ENCODE measurements at regions not wholly inside any gene's neighbourhood (a gene's known extent, or its start where the extent isn't known, plus 50 kb on each side); places are given as distances from the start of the nearest gene placed in this dataset.
"Not testable (repeated sequence)": the region's sequence is repeated elsewhere in the genome, so short reads cannot be mapped to it uniquely, and the experiment has no call there.

DNA sequence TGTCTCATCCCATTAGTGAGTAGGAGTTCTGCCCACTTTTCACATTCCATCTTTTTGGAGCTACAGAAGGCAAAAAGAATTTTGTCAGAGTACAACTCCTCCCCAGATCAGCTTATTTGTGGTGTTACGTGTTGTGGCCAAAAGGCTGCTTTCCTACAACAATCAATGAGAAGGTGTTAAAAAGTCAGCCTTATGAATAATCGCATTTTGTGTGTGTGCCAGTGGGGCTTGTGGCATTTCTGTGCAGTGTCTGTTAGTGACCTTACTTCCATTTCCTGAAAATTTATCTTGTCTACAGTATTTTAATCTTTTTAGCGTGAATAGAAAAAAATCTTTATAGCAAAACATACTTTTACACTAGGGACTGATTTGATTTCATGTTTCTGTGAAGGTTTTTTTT lies 458.3 kb upstream of the LCORL start:
- no peak for DNase-seq

GRCh38 chr4:18463987-18464559 lies 442.5 kb upstream of the LCORL start:
- DNase-seq, result no peak

- no peak for DNase-seq
These were observed 436.9 kb upstream of the LCORL start for GRCh38 chr4:18458465-18458864.

GRCh38 chr4:18454349-18454748 lies 432.8 kb upstream of the LCORL start:
- no peak for DNase-seq

DNA sequence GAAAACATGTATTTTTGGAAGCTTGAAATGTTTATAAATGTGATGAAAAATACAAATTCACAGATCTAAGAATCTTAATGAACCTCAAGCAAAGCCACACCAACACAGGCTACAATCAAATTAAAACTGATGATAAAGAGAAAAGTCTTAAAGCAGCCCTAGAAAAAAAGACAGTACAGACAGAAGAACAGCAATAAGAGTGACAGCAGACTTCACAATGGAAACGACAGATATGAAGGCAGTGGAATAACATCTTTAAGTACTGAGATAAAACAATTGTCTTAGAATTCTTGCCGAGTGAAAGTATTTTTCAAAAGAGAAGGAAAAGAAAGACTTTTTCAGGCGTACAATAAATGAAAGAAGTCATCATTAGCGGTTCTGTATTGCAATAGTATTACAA lies 423.6 kb upstream of the LCORL start:
- DNase-seq, result no peak

DNA sequence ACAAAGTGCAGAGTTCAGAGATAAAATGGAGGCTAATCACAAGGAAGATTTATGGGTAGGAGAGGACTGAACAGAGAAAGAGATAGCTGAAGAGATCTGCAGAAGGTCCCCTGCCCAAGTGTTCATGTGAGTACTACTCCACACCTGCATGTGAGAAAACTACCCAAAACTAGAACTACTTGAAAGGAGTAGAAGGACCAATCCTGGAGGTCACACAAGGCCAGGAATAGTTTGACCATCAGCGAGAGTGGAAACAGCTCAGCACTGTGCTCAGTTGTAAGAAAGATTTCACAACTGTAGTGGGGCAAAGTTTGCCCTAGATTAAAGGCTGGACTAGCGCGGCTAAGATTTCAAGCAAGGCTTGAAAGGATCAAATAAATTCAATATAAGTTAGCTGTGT lies 422.7 kb upstream of the LCORL start:
- DNase-seq, result no peak

DNA sequence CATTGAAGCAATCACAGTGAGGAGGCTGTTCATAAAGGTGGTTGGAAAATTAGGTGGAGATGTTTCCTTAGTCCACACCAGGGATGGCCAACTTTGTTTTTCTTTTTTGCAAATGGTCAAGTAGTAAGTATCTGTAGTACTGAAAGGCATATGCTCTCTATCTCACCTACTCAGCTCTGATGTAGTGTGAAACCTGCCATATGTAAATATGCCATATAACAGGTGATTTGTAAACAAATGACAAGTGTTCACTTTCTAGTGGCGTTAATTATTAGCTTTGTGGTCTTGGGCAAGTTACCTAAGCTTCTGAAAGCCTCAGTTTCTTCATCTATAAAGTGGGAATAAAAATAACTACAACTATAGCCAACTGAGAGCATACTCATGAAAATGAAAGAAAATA lies 421.4 kb upstream of the LCORL start:
- no peak for DNase-seq

GRCh38 chr4:18441676-18442075 lies 420.1 kb upstream of the LCORL start:
- DNase-seq, result no peak

- DNase-seq, result no peak
These were observed 419.6 kb upstream of the LCORL start for GRCh38 chr4:18441203-18441590.

GRCh38 chr4:18440527-18441202 lies 419.1 kb upstream of the LCORL start:
- no peak for DNase-seq

GRCh38 chr4:18439311-18439710 lies 417.8 kb upstream of the LCORL start:
- DNase-seq, result no peak

DNA sequence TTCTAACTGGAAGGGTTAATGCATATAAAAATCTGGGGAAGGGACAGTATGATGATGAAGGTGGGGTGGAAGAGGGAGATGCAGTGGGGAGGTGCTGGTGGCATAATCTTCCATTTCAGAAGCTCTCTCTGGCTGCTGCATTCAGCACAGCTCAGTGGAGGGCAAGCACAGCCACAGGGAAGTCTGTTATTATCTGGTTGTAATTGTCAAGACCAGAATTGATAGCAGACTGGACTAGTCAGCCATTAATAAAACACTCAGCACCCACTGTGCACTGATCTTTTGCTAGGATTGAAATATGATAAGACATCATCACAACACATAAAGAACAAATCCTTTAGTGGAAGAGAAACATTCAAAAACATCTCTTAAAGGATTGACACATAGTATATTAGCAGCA lies 414.2 kb upstream of the LCORL start:
- DNase-seq, result no peak

DNA sequence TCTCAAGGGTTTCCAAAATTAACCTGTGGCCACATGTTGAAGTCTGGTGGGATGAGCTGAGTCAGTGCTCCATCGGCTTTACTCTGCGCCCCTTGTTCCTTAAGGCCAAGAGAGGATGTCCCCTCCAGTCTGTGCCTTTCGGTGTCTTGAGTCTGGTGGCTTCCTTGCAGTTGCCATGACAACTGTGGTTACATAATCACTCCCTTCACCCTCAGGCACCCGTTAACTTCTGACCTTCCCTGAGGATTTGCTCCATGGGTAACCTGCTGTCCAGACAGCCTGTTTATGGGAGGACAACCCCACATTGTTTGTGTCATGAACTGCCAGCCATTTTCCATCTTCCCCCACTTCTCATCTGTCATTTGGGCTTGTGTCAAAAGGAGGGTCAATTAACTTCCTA lies 401.1 kb upstream of the LCORL start:
- no peak for DNase-seq

DNA sequence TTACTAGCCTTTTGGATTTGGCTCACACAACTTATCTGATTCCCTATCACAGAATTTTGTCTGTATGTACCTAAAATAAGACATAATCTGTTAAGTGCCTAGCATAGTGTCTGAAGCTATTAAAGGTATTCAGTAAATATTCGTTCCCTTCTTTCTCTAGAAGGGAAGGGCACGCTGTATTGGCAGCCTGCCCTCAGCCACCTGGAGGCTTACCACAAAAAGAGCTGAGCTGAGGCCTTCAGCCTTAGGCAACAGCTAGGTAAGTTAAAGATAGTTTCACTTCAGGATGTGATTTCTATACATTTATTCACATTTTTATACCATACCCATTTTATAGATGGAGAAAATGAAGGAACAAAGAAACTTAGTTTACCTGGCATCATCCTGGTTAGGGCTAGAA lies 400.0 kb upstream of the LCORL start:
- no peak for DNase-seq

- no peak for DNase-seq
These were observed 398.2 kb upstream of the LCORL start for GRCh38 chr4:18419780-18420179.

DNA sequence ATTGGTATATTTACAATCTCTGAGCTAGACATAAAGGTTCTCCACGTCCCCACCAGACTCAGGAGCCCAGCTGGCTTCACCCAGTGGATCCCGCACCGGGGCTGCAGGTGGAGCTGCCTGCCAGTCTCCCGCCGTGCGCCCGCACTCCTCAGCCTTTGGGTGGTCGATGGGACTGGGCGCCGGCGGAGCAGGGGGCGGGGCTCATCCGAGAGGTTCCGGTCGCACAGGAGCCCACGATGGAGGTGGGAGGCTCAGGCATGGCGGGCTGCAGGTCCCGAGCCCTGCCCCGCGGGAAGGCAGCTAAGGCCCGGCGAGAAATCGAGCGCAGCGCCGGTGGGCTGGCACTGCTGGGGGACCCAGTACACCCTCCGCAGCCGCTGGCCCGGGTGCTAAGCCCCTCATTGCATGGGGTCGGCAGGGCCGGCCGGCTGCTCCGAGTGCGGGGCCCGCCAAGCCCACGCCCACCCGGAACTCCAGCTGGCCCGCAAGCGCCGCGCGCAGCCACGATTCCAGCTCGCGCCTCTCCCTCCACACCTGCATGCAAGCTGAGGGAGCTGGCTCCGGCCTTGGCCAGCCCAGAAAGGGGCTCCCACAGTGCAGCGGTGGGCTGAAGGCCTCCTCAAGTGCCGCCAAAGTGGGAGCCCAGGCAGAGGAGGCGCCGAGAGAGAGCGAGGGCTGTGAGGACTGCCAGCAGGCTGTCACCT lies 396.8 kb upstream of the LCORL start:
- not testable (repeated sequence) for DNase-seq

DNA sequence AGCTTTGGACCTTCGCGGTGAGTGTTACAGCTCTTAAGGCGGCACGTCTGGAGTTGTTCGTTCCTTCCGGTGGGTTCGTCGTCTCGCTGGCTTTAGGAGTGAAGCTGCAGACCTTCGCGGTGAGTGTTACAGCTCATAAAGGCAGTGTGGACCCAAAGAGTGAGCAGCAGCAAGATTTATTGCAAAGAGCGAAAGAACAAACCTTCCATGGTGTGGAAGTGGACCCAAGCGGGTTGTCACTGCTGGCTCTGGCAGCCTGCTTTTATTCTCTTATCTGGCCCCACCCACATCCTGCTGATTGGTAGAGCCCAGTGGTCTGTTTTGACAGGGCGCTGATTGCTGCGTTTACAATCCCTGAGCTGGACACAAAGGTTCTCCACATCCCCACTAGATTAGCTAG lies 396.1 kb upstream of the LCORL start:
- DNase-seq, result not testable (repeated sequence)

DNA sequence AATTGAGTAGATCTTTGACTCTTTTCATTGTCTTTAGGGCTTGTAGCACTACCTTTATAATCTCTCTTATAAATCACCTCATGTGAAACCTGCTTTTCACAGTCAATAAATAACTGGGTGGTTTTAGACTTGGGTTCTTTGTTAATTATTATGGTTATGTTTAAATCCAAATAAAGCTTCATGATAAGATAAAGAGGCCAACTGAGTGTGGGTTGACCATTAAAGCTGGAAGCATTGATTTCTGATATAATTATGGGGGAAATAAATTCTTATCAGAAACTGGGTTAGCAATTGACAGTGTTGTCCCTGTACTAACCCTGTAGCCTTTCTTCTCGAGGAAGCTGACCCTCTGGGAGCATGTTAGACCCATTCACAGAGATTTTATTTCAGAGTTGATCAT lies 384.7 kb upstream of the LCORL start:
- DNase-seq, result no peak

- DNase-seq, result no peak
These were observed 383.5 kb upstream of the LCORL start for GRCh38 chr4:18405054-18405453.

DNA sequence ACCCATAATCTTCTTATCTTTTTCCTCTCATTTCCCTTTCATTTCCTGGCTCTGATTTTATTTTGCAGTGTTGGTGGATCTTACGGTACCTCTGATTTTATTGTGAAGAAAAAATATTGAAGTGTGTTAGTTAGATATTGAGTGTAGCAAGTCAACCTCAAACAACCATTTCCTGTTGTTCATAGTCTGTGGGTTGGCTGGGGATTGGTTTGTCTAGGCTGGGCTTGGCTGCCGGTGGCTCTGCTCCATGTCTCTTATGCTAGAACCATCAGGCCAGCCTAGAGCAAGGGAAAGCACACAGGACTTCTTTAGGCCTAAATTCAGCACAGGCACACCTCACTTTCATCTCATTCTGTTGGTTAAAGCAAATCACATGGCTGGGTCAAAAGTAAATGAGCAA lies 383.1 kb upstream of the LCORL start:
- no peak for DNase-seq

DNA sequence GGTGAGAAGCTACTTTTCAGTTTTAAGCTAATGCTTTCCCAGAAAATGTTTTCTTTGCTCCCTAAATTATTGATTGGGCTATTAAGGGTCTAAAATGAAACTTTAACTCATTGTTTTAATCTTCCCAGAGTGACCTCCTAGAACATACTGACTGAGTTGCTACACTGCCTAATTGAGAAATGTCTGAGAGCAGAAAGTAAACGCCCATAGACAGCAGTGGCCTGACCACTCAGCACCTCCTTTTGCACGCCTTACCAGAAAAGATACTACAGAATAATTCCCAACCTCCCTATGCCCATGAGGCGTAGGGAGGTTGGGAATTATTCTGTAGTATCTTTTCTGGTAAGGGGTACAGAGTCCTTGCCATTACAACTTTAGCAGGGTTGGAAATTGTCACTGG lies 381.8 kb upstream of the LCORL start:
- no peak for DNase-seq

DNA sequence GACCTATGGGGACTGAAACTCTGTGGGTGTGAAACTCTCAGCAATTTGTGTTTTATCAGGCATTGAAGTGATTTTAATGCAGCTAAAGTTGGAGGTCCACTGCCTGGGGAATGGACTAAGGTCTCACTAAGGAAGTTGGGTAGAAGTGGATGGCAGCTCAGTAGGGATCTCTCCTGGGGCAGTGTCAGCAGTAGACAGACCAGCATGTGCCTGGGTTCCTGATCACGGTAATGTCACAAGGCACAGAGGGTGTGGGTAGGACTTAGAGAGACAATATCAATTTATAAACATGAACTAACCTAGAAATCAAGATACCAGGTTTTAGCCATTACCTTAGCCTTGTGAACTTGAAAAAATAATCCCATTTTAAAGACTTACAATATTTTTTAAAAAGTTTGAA lies 380.3 kb upstream of the LCORL start:
- DNase-seq, result no peak

- no peak for DNase-seq
These were observed 379.9 kb upstream of the LCORL start for GRCh38 chr4:18401425-18401824.

- DNase-seq, result no peak
These were observed 377.1 kb upstream of the LCORL start for GRCh38 chr4:18398661-18399060.

All from NCI-H510A (cell line).